ENCODE measurements at regions not wholly inside any gene's neighbourhood (a gene's known extent, or its start where the extent isn't known, plus 50 kb on each side); places are given as distances from the start of the nearest gene placed in this dataset.

GRCh38 chr3:67783281-67784250, 129.2 kb upstream of the SUCLG2 start:
- no peak for TF ChIP-seq GATA3 (IDR thresholded peaks at IDR 0.05; ENCODE audit: low read depth, low read length)
- no peak for TF ChIP-seq GATA2 (IDR thresholded peaks at IDR 0.05; ENCODE audit: low read depth, low read length)
